Hypothalamus (tissue), 51 donors: ENCODE measurements at regions not wholly inside any gene's neighbourhood (a gene's known extent, or its start where the extent isn't known, plus 50 kb on each side); places are given as distances from the start of the nearest gene placed in this dataset.
A peak's percentile ranks its signal among the peaks of the same experiment; 100 is the strongest.

Experiments used
- DNase-seq, 51 donors: peaks; one replicate each; lab custom pipeline; 2025; lab: John Stamatoyannopoulos, UW

DNA sequence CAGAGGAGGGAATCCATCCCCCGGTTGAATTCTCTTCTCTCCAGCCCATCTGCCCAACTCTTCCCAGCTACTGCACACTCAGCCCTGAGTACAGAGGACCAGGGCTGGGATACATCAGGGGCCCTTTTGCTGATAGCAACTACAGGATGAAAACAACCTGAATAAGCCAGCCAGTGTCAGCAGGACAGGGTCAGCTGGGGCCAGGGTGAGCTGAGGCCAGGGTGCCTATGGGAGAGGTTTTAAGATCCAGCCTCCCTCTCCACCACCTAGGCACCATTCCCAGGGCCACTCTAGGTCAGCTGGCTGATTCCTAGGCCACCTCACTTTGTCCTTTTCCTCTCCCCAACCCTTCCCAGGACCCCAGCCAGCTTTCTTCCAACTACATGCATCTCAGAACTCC is 83.8 kb downstream of the MRPL46 start:
- DNase-seq = no peak

DNA sequence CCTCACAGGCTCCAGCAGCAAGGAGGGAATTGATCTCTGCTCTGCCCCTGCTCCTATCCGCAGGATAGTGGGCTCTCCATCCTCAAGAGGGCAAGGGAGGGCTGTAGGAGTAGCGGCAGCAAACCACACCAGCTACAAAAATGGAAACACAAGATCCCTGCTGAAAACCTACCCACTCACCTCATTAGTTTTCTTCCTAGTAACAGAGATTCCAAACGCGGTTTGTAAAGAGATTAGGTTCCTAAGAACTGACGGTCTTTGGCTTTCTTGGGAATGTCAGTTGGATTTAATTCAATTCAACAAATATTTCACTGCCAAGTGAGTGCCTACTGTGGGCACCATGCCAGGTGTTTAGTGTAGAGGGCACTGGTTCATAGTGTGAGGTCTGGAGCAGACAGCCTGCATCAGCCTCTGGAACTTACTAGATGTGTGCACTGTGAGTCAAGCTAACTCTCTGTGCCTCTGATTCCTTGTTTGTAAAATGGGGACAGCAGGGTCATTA is 84.7 kb downstream of the MRPL46 start:
- DNase-seq = peak in 1 of 51 donors; percentile 46

DNA sequence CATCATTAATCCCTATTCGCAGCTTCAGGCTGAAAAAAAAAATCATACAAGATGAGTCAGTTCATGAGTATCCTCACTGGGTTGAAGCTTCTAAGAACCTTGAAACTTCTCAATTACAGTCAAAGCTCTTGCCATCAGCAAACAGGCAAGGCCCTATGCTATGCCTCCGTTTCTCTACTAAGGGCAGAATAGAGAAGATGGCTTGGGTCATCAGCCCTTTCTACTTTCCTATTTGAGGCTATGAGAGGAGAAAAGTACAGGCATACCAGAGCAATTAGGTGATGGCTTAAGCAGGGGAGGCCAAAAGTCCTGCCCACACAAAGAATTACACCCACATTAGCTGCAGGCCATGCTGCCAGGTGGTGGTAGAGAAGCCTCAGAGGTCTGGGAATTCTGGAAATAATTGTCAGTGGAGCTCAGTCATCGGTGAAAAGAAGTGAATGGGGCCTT is 89.0 kb downstream of the MRPL46 start:
- no peak for DNase-seq

DNA sequence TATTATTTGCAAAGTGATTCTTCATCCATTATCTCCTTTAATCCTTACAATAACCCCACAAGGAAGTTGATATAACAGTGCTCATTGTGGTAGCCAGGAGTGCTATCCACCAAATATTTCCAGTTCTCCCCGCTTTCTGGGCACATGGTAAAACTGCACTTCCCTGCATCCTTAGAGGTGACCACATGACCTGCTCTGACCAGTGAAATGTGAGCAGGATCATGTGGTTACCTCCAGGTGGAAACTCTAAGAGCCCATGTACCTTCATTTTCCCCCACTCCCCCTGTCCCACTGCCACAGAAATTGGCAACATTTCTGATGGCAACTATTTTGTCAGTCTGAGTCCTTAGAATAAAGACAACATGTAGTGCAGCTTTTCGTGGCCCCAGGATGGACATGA is 89.7 kb downstream of the MRPL46 start:
- no peak for DNase-seq

DNA sequence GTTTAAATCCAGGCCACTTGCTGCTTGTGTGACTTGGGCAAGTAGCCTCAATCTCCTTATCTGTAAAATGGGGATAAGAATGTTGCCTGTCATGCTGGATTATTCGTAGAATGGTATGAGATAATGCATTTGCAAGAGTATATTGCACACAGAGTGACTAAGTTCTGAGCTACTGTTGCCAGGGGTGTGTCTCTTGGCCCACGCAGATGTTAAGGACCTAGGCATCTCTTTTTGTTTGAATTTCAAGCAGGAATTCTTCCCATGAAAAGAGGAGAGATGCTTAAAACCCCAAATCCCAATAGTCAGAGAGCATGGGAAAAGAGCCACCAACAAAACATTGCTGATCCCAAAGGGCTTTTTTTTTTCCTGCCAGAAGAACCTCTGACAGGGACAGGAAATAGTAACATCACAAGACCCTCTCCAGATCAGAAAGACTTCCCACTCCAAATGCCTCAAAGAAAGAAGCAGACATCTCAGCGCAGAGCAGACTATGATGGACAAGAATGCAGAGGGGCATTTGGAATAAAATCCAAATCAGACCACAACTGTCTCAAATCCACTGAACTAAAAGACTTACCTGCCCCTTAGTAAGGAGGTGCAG is 90.5 kb downstream of the MRPL46 start:
- DNase-seq = peak in 1 of 51 donors; percentile 11

DNA sequence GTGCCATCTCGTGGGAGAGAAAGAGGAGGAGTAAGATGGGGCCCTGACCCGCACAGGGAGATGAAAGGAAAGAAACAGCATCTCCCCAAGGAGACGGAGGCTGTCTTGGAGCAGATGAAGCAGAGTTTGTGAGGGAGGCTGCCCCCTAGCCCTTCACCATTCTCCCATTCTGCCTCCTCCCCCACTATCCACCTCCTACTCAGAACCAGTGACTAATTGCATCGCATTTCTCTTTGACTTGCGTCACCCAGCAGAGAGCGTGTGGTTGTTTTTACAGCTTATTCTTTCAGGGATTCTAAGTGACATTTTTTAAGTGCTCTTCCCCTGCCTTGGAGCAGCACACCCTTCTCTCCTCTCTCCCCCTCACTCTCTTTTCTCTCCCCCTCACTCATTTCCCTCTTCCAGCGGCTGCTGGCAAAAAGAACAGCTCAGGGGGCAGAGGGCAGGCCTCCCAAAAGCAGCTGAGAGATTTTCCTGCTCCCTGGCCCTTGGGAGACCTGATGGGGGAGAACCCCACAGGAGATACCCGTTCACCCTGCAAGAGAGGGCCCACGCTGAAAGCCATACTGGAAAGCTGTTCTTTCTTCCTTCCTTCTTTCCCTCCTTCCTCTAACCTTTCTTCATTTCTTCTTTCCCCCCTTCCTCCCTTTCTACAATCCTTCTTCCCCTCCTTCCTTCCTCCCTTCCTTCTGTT is 91.8 kb downstream of the MRPL46 start:
- DNase-seq = peak in 3 of 51 donors; percentile 19 to 67 (median 41)

DNA sequence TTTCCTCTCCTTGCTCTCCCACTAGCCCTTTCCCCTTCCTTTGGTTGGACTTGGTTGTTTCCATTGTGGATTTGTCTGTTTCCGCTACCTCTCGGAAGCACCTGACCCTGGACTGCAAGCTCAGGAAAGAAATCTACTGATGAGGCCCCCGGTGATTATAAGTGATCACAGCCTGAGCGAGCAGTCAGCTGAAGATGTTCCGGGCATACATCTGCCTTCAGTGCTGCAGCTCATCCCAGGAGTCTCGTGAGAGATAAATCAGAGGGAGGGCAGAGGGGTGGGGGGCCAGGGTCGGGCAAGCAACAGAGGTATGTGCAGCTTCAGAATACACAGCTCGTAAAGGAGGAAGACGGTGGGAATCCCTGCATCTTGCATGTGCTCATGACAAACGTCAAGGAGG is 102.1 kb downstream of the MRPL46 start:
- no peak for DNase-seq

DNA sequence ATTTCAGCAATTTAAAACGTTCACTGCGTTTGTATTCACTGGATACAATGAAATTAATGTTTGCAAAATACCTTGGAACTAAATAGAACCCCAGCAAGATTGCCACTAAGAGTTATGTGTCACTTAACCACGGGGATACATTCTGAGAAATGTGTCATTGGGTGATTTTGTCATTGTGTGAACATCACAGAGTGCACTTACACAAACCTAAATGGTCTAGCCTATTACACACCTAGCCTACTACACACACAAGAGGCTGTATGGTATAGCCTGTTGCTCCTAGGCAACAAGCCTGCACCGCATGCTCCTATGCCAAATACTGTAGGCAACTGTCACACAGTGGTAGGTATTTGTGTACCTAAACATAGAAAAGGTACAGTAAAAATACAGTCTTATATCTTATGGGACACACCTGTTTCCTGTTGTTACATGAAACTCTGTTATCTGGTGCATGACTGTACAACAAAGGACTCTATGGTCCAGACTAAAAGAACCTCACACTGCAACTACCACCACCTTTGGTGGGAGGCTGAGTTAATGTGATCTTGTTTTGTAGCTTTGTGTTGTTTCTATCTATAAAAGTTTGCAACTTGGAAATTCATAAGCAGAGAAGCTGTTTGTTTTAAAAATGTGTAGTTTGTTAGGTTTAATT is 92.2 kb upstream of the NTRK3 start:
- no peak for DNase-seq

DNA sequence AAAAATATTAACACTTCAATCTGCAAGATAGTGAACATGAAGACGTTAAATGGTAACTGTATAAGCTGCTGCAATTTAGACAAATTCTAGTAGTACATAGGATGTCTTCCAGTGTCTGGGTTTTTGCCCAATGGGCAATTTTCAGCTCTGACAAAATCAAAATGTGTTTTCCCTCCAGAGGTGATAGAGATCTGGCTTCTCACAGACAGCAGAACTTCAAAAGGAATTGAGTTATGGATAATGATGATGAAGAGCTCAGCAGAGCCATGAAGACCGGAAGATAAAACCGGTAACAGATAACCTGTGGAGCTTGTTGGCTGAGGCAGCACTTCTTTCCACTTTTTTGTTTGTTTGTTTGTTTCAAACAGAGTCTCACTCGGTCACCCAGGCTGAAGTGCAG is 89.4 kb upstream of the NTRK3 start:
- no peak for DNase-seq

DNA sequence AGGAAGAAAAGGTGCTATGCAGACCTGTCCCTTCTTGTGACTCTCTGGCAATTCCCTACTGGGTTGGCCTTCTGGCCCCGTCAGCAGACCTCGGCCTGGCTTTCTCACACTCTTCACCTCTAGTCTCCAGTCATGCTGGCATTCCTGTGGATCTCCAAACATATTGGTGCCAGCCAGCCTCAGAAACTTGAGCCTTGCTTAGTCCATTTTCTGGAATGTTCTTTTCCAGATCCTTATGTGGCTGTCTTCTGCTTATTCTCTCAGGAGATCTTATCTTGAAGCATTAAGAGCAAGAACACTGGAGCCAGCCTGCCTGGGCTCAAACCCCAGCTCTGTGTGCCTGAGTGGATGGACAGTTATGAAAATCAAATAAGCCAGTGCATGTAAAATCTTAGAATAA is 88.2 kb upstream of the NTRK3 start:
- no peak for DNase-seq

DNA sequence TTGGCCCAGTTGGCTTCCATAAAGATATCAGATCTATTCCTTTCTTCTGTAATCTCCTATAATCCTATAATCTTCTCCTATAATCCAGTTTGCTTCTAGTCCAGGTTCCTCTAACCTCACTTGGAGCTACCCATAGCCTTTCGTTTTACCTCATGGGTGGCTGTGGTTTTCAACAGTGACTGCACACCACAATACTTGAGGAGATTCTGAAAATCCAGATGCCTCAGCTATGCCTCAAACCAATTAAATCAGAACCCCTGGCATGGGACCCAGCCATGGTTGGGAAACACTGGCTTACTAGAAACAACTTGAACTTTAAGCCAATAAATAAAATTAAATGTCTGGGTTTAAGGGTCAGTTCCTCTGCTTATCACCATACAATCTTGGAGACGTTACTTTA is 86.1 kb upstream of the NTRK3 start:
- DNase-seq = no peak

DNA sequence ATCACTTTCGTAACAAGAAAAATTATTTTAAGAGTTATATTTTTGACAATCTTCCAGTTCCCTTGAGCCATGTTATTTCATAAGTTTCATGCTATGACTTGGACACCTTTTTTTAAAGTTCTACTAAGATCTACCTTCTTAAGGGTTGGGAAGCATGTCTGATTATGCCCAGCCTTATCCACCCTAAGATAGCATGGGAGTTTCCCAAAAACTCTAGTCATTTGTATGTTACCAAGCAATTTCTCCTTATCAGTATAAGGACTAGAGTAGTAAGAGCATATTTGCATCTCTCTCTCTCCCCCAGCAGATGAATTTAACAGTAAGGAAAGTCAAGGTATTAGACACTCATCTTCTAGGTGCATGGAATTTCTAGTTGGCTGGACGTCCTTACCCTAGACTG is 85.1 kb upstream of the NTRK3 start:
- DNase-seq = no peak

DNA sequence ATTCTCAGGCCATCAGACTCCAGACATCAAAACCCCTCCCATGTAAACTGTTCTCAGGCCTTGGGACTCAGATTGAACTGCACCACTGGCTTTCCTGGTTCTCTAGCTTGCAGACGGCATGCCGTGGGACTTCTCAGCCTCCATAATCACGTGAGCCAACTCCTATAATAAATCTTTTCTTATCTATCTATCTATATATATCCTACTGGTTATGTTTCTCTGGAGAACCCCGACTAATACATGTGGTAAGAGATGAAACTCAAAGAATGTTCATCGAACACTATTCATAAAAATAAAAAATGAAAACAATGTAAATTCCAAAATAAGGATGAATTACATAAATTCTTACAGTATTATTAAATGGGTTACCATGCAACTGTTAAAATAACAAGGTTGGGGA is 84.5 kb upstream of the NTRK3 start:
- DNase-seq = no peak

DNA sequence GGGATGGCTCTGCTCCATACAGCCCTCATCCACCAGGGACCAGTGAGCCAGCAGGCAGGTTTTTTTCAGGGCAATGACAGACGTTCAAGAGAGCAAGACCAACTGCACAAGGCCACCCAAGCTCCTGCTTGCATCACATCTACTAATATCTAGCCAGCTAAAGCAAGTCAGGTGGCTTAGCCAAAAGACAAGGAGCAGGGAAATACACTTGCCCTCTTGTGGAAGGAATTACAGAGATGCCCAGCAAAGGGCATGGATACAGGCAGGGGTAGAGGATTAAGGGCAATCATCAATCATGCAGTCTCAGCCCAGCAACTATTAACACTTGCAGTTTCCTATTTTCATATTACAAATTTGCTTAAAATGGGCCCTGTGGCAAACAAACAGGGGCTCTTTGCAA is 81.5 kb upstream of the NTRK3 start:
- no peak for DNase-seq

DNA sequence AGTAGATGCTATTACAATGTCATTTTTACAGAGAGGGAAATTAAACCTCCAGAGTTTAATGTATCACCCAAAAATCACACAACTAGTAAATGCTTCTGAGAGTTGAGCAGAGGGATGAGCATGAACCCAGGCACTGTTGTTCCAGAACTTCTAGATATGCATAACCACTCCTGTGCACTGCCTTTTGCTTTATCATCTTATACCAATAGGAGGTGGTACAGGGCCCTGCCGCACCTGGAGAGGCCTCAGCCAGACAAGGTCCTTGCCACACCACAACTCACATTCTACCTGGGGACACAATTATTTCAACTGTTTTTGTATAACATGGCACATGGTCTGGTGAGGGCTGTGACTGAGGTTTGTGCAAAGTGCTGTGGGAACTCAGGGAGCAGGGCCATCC is 78.5 kb upstream of the NTRK3 start:
- no peak for DNase-seq

DNA sequence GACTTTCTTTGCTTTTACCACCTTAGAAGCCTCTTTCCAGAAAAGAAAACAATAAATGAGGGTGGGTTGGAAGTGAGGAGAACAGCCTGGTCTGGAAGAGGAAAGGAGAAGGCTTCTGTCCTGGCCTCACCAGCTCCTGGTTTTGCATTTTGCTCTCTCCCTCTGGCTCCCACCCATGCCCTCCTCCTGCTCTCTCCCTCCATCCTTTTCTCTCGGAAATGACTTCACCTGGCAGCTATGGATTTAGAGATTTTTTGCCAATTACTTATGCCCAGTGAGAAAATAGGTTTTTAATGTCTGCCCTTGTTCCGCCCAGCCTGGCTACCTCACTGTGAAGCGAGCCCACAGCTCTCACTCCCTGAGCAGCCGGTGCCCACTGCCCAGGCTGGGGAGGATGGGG is 77.9 kb upstream of the NTRK3 start:
- no peak for DNase-seq

DNA sequence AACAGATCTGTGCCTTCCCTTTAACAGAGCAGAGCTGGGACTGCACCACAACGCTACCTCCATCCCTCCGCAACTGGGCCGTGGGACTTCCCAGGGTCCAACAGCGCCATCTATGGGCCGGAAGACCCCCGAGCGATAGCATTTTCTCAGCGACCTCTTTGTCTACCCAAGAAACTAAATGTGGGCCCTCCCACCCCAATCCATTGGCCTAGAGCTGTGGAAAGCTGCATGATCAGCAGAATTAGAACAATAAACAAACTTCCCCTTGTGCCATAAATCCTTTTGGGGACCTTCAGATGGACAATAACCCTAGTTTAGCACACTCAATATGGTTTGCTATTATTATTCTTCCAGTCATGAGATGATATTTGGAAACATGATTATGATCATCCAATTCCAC is 74.8 kb upstream of the NTRK3 start:
- DNase-seq = peak in 10 of 51 donors; percentile 1 to 16 (median 5)

DNA sequence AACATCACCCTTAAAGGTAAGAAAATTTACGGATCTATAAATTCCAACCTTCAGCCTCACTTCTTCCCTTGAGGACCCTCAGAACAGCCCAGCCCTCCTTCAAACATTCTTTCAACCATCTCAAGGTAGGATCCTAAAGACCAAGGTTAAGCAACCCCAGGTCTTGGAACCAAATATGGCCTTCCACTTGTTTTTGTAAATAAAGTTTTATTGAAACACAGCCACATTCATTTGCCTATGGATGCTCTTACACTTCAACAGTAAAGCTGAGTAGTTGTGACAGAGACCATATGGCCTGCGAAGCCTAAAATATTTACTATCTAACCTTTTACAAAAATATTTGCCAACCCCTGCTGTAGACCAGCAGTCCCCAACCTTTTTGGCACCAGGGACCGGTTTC is 70.4 kb upstream of the NTRK3 start:
- DNase-seq = no peak

DNA sequence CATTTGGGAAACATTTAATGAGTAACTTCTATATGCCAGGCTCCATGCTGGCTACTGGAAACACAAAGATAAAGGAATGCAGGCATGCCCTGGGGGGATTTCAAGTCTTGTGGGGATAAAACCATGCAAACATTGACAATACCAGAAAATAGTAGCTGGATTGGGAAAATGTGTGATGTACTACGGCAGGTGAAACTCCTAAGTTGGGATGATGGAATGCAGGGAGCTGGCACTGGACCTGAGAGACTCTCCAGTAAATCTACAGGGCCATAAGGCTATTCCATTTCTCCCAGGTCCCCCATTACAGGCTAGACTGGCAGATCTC is 68.2 kb upstream of the NTRK3 start:
- DNase-seq = no peak

DNA sequence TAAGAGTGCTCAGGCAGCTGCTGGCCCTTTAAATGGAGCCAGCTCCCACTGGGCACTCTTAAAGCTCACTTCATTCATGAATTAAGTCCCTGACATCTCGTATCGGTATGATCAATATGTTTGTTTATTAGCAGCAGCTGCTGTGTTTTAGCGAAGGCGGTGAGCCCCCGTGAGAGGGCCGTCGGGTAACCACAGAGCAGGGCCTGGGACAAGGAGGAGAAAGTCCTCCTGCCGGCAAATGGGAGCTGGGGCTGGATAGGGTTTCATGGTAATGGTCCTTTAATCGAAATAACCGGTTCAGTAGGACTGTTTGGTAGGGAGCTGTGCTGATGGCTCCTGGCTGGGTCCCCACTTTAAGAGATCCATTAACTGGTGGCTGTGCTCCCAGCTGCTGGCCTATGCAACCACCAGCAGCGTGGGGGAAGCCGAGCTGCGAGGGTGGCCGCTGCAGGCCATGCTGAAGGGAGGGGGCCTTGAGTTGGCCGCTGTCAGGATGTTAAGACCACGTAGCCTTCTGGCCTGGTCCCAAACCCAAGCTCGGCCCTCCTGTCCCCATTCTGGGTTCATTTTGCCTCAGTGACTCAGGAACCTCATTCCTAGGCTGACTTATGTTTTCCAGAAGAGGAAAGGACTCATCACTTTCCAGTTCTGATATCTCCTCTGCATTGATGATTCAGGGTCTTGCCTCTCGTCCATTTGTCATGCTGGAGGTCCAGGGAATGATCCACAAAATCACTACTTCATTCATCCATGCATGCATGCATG is 67.6 kb upstream of the NTRK3 start:
- no peak for DNase-seq

DNA sequence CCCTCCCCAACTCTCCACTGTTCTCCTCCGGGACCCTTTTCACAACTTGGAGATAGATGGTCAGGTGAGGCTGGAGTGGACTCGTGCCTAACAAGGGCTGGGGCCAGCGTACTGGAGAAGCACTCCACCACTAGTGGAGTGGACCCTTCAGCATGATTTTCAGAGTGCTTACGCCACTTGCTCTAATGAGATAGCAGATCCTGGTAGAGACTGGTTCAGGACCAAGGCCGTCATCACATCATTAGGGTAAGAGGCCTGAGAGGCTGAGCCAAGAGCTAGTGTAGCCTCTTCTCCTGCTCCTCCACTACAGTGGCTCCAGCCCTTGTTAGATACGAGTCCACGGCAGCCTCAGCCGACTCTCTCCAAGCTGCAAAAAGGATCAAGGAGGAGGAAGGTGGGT is 66.9 kb upstream of the NTRK3 start:
- DNase-seq = no peak
